G401.6 (cell line): ENCODE measurements at regions not wholly inside any gene's neighbourhood (a gene's known extent, or its start where the extent isn't known, plus 50 kb on each side); places are given as distances from the start of the nearest gene placed in this dataset.

ENCODE experiments used
- FAIRE-seq: peaks from 2 replicates; lab custom pipeline; 2012; peaks lifted over from hg19 to GRCh38; lab: Jason Lieb, UNC

DNA sequence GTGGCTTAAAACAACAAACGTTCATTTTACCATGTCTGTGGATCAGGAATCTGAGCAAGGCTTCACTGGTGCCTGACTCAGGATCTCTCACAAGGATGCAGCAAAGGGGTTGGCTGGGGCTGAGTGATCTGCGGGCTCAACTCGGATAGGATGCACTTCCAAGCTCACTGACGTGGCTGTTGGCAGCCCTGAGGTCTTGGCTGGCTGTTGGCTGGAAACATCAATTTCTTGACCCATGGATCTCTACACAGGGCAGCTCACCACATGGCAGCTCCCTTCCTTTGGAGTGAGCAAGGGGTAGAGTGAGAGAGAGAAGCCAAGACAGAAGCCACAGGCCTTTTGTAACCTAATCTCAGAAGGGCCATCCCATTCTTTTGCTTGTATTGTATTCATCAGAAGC lies 202.1 kb downstream of the NXNL2 start:
- FAIRE-seq, result no peak

DNA sequence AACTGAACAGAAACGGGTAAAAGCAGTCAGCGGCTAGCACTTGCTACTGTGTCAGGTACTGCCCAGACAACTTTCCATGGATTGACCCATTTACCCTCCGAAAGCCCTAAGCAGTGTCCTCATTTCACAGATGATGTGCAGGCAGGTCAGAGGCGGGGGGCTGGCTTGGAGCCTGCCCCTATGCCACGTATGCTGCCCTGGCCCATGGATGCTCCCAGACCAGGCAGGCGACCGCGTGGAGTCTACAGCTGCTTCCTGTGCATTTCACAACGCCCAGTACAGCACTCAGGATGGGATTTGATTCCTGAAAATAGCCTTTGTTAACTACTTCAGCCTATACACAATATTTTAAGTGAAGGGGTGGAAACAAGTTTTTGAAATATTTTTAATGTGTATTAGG lies 202.9 kb downstream of the NXNL2 start:
- no peak for FAIRE-seq

DNA sequence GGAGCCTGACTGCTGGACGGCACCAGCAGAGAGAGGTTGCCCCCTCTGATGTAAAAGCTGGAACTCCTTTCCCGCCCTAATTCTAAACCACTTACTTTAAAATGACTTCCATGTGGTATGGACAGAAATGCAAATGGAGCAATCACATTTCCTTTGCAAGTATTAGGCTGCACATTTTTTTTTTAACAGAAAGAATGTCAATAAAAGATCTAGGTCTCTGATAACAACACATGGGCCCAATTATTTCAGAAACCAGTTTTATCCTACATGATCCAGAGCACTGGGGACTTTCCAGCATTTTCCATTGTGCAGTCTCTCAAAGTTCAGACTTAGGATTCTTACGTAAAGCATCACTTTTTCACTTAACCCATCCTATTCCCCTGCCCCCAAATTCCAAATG lies 203.7 kb downstream of the NXNL2 start:
- no peak for FAIRE-seq

DNA sequence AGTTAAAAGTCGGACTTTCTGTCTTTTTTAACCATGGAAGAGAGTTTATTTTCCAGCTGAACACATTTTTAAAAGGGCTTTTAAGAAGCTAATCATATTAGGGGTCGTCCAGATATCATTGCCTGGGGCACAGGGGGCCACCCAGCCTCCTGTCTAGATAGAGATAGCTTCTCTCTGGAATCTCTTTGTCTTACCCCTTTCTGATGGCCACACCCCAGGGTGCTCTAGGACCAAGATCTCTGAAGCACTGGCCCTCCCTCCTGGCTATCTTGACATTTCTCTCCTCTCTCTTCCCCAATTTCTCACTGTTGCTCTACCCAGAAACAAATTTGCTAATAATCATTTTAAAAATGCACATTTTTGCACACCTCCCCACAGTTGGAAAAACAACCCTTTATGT lies 204.4 kb downstream of the NXNL2 start:
- FAIRE-seq, result no peak

DNA sequence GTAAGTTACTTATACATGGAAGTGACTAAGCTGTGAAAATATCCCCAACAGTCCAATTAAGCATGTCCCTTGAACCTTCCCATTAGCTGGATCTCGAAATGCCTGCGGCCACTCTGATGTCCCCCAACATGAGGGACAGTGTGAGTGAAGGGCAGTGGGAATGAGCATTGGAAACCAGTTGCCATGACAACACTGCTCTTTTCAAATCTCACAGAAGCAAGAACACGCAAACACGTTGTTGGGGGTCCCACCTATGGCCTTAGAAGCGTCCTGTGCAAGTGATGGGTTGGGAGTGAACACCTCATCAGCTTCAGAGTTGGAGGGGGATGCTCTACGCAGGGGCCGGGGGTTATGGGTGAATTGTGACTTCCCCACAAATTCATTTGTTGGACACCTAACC lies 205.9 kb downstream of the NXNL2 start:
- no peak for FAIRE-seq

DNA sequence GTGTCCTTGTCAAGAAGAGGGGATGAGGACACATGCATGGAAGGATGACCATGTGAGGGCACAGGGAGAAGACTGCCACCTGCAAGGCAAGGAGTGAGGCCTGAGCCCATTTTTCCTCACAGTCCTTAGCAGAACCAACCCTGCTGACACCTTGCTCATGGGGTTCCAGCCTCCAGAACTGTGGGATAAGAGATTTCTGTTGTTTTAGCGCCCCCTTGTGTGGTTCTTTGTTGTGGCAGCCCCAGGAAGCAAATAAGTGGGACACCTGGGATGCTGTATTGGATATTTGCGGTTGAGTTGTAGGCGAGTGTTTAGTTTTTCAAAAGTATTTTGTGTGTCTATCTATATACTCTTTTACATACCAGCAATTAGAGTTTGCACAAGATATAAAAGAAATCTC lies 206.4 kb downstream of the NXNL2 start:
- FAIRE-seq, result no peak

DNA sequence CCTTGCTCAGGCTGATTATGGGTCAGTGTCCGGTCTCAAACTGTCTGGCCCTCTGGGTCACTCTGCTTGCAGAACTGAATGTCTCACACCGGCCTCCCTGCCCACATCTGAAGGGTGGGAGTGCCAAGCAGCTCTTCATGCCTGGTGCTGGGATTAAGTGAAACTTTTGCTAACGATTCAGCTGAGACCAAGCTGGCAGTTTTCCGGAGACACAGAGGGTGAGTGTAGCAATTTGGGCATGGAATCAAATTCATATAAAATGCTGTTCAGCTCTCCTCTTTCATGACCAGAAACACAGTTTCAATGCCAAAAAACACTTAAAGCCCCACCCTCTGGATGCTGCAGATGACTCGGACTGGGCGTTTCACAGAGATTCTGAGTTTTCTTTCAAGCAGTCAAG lies 207.5 kb downstream of the NXNL2 start:
- FAIRE-seq, result no peak

DNA sequence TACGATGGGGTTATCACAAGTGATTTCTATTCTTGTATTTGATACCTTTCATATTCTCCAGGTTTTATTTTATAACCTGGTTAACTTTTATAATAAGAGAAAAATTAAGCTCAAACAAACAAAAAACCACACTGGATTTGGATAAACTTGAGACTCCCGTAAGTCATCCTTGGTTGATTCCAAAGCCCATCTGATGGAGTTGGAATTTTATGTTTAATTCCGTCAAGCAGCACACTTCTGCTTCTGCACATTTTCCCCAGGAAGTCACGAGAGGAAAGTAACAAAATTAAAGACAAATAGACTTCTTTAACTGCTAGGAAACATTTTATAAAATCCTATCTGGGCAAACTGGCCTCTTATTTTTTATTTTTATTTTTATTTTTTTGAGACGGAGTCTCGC lies 207.9 kb downstream of the NXNL2 start:
- FAIRE-seq, result no peak

DNA sequence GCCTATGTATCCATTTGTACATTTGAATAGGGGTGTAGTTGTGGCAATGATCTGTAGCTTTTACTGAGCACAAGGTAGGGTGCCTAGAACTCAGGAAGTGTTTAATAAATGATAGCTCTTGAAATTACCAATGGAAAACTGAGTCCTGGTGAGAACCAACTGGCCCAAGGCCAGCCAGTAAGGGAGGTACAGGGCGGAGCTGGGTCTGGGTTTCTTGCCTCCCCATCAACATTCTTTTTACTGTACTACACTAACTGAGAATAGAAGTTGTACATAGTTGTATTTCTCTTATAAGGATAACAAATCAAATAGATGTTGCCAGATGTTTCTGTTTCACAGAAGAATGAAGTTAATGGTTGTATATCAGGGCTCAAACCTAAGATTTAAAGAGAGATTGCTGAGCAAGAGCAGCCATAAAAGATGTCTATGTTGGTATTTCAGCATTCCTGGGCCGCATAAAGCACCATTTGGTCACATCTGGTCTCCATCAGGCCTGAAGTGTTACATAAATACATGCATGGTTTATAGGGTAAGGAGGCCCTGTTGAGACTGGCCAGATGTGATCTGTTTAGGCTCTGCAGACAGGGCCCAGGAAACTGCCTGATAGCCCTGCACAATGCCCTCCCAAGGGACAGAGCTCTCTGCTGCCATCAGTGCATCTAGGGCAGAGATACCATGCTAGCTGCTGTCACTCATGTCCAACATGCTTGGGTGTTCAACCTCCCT lies 210.5 kb downstream of the NXNL2 start:
- FAIRE-seq, result no peak

DNA sequence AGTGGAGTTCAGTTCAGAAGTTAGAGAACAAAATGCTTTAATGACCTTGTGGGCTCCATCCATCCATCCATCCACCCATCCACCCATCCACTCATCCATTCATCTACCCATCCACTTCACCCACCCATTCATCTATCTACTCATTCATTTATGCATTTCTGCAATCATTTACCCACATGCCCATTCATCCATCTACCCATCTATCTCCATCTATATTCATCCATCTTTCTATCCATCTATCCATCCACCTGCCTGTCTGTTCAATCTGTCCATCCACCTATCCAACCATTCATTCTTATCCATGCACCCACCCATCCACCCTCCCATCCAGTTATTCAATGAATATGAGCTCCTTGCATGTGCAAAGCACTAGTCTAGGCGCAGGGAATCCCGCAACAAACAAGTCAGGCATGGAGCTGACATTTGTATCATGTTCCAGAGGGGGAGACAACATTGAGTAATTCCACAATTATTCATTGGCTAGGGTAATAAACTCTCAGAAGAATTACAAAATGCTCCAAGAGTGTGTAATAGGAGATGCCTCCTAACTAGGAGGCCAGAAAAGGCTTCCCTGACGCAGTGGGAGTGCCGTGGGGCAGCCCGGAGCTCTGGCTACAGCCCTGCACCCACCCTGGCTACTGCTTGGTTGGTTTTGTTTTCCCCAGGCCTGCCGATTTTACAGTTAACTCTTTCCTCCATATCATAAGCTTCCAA lies 211.2 kb downstream of the NXNL2 start:
- no peak for FAIRE-seq

DNA sequence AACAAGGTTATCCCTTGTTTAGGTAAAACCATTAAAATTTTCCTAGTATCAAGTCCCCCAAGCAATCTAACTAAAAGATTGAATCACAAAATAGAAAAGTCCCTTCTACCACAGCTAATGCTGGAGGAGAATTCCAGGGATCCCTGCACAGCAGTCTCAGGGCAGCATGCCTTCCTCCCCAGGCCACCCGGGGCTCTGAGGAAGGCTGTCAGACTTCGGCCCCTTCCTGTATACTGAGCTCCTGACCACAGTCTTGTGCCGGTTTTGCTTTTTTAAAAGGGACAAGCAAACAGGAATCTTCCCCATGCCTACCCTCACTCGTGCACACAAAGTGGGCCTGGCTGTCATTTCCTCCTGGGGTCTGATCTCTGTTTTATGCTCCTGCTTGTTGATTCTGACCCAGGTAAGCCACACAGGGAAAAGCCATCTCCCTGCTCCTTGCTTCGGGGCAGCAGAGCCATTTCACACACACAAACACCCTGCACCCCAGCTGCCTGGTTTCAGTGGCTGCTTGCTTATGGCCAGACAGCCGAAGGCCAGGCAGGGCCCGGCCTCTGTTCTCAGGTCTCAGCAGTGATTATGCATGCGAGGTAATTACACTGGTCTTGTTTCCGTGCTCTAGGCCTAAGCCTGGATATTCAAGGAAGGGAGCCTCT lies 211.9 kb downstream of the NXNL2 start:
- no peak for FAIRE-seq

DNA sequence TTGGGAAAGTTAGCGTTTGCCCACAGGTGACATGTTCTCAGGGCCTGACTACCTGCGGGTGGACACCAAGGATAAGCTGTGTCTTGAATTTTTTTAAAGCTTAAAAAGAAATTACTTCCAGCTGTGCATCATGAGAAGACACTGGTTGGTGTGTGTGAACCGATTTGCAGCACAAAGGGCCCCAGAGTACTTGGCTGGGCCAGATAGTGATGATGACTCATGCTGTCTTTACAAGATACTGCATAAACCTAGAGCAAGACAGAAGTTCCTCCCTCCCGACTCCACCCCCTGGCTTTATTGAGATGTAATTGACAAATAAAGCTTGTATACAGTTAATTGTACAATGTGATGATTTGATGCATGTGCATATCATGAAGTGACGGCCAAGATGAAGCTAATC lies 212.8 kb downstream of the NXNL2 start:
- no peak for FAIRE-seq

DNA sequence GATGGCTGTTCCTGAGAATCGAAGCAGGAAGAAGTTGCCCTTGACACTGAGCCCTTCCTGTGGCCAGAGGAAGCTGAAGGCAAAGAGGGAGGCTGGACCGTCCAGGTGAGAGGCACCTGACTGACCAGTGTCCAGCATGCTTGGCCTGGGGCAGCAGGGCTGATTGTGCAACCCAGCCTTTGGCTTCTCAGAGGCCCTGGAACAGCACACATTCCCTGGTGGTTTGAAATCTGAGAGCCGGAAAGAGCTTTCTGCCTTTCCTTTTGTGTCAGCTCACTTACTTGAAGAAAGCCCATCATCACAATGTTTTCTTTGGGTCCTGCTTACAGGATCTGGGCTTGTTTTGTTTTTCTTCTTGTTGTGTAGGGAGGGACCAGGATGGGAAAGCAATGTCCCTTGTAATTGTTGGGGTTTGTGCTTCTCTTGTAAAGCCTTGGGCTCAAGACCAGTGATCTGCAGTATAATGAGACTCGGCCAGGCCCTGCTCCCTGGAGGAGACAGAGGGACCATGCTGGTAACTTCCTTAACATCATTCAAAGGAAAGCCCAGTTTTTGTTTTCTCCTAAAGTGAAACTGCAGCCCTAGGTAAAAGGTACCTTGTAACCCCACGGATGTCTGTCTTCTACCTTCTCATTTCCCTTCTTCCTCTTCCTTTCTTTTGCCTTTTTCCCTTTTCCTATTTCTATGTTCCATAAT lies 213.7 kb downstream of the NXNL2 start:
- no peak for FAIRE-seq

DNA sequence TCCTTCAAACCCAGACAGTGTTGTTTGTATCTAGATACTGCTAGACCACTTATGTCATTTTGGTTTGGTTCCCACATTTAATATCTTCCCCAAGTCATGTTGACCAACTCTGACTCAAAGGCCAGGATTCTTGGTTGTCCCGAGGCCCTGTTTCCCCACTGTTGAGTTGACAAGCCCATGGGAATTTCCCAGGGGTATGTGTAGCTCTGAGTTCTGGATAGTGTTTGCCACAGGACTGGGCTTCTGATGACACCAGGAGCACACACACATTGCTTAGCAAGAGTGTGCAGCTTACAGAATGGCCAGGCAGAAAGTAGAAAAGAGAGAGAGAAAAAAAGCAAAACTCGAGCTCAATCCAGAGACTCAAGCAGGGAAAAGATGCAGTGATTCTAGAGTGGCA lies 214.4 kb downstream of the NXNL2 start:
- FAIRE-seq, result no peak

DNA sequence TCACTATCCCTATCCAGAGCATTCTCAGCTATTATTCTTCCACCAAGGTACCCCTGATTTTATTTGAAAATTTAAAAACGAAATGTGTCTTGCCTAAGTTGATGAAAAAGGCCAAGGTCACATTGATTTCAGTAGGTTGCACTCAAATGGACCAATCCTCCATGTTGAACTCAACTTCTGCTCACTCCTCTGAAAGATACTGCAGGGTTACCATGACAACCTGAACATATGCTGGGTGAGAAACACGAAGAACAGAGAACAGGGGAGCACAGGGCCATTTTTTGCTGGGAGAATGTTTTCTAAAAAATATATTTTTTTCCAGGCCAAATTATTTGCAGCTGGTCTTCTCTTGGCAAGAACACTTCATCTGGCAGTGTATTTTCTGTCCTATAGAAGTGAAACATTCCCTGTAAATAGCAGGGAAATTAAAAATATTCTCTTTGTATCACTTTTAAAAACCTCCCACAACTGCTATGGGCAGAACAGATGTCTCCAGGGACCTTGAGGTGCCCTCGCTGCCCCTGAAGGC lies 215.9 kb downstream of the NXNL2 start:
- no peak for FAIRE-seq

DNA sequence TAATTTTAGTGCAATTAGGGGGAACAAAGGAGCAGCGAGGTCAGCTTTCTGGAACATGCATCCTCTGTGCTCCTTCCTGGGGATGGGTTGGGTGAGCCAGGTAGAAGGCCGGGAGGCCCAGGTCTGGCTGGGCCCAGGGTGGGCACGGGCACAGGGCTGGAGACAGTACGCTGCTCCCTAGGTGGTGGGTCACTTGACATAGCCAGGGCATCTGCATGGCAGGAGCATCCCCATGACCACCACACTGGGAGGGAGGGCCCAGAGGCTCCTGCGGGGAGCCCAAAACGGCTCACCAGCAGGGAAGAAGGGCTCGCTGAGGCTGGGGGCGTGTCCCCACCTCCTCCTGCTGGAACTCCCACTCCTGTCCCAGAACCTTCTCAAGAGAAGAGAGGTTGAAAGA lies 216.8 kb downstream of the NXNL2 start:
- FAIRE-seq, result no peak

DNA sequence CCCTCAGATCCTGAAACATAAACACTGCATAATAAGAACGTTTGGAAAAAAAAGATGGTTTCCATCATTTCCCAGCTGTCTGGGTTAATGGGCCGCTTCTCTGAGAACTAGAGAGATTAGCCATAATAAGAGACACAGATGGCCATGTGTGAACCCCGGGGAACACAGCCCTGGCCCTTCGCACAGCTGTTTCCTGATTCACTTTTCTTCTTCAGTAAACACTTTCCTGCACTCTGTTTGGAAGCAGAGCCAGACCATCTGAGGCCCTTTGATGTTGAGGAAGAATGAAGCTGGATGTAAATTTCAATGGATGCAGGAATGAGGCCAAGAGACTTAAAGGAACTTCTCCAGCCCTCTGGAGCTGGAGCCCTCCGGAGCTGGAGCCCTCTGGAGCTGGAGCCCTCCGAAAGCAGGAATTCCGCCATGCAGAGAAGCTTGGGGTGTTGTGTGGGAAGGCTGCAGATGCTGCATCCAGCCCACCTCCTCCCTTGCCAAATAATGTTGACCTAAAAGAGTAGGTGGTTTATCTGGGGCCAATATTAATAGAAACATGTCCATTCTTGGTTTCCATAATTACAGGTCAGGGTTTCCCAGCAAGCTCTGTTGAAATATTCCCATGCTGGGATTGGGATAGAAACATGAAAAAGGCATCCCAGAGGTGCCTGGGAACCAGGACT lies 218.9 kb downstream of the NXNL2 start:
- FAIRE-seq, result no peak

DNA sequence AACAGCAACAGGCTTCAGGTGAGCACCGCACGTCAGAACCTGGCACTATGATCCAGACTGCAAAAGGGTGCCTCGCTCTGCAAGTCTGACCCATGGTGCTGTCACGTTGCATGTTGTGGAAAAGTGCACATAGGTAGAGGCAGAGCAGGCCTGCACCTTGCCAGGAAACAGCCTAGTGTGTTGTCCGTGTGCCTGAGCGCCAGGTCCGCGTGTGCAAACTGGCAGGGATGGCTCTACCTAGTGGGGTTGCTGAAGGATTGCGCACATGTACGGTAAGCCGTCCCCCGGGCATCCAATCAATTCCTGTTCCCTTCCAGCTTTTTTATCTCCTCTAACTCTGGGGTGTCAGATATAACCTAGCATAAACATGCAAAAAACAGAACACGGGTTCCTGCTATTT lies 219.5 kb downstream of the NXNL2 start:
- no peak for FAIRE-seq

DNA sequence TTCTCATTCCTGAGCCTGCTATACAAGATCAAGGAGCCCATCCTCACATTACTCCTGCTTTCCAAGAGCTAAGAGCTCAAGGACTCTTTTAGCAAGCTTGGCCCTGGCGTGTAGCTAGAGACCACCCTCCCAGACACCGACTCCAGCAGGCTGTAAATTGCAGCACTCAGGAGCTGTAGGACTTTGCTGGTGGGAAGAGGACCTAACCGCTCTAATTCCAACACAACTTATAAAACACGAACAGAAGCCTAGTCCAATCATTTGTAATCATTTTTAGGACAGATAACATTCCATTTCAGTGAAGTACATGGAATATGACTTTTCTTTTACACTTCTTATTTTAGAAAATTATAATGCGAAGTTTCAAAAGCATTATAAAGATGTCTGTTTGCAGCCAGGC lies 219.9 kb downstream of the NXNL2 start:
- FAIRE-seq, result no peak

DNA sequence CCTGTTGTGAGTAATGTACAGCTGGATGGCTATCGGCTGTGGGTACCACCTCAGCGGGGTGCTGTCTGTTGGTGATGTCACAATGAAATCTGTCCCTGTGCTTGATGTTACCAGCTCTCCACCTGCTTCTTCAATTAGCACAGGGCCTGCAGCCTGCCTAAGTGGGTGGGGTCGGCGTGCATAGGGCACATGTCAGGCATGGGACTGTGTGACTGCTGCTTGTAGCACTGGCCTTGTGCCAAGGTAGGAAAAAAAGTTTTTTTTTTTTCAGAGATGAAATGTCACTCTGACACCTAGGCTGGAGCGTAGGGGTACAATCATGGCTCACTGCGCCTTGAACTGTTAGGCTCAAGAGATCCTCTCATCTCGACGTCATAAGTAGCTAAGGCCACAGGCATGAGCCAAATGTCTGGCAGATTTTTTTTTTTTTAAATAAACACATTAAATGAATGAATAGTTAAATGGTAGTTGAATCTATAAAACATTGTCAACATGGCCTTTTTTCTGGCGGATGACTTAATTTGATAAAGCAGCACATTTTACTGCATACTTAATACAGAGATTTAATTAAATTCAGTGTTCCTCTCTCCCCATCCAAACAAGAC lies 222.5 kb downstream of the NXNL2 start:
- no peak for FAIRE-seq

DNA sequence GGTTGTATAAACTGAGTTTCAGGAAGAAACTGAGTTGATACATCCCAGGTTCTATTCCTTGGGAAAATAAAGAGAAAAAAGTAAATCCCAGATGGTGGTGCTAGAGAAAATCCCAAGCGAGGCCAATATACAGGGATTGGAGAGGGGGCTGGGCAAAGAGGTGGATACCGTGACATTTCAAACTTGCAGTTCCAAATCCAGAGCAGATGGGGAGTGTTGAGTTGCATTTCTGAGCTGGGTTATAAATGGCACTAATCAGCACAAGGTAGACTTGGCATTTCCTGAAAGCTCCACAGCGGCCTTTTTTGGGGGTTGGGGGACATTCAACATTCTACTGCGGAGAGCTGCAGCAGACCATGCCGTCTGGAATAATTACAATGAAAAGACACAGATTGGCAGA lies 224.4 kb downstream of the NXNL2 start:
- no peak for FAIRE-seq
